ENCODE measurements at regions not wholly inside any gene's neighbourhood (a gene's known extent, or its start where the extent isn't known, plus 50 kb on each side); places are given as distances from the start of the nearest gene placed in this dataset.

DNA sequence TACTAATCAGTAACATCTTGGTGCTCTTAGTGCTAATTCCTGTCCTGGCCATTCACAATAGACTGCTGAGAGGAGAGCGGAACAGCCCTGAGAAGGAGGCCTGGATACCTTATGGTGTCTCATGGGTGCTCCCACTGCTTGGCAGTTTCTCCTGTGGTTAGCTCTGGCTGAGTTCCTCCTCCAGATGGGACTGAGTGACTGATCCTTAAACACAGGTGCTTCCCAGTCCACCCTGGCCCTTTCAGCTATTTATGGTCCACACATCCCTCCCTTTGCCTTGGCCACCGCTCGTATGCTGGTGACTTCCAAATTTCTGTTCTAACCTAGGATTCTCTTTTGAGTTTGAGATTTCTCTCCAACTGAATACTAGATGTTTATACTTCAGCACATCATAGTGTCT is 157.0 kb upstream of the CACNA1E start:
- TF ChIP-seq, protein P1, sequence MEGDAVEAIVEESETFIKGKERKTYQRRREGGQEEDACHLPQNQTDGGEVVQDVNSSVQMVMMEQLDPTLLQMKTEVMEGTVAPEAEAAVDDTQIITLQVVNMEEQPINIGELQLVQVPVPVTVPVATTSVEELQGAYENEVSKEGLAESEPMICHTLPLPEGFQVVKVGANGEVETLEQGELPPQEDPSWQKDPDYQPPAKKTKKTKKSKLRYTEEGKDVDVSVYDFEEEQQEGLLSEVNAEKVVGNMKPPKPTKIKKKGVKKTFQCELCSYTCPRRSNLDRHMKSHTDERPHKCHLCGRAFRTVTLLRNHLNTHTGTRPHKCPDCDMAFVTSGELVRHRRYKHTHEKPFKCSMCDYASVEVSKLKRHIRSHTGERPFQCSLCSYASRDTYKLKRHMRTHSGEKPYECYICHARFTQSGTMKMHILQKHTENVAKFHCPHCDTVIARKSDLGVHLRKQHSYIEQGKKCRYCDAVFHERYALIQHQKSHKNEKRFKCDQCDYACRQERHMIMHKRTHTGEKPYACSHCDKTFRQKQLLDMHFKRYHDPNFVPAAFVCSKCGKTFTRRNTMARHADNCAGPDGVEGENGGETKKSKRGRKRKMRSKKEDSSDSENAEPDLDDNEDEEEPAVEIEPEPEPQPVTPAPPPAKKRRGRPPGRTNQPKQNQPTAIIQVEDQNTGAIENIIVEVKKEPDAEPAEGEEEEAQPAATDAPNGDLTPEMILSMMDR (IDR thresholded peaks at IDR 0.05), result no peak
- no peaks in the 10 kb centered on the region for H3K9me3 ChIP-seq
- ATAC-seq (no peak), DNase-seq (no peak)
- H3K4me1 ChIP-seq, result no peaks in the 10 kb centered on the region
- H3K4me3 ChIP-seq, result no peak overlapping the region
- H3K27ac ChIP-seq, result no peak overlapping the region
- no peaks in the 10 kb centered on the region for H3K27me3 ChIP-seq (ENCODE audit: low read depth)
- intact Hi-C loops (cut with DNase I), result no loop called here
- no peaks in the 10 kb centered on the region for H3K36me3 ChIP-seq

DNA sequence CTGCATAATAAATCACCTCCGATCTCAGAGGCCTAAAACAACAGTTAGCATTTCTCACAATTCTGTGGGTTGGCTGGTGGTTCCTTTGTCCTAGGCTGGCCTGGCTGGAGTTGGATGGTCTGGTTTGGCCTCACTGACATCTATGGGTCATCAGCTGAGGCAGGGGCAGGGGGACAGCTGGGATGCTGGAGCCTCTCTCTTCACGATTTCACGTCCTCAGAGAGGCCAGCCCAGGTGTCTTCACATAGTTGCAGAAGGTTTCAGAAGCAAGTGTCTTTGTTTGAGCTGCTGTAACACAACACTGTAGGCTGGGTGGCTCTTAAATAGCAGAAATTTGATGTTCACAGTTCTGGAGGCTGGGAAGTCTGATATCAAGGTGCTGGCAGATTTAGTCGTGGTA is 155.5 kb upstream of the CACNA1E start:
- intact Hi-C loops (cut with DNase I), result no loop called here
- Histone ChIP-seq H3K27me3 (ENCODE audit: low read depth) (no peaks in the 10 kb centered on the region), H3K36me3 (no peaks in the 10 kb centered on the region), H3K4me1 (no peaks in the 10 kb centered on the region), H3K4me3 (no peak overlapping the region), H3K27ac (no peak overlapping the region), H3K9me3 (no peaks in the 10 kb centered on the region)
- TF ChIP-seq, protein P1 (IDR thresholded peaks at IDR 0.05), result no peak
- no peak for ATAC-seq
- DNase-seq, result no peak

DNA sequence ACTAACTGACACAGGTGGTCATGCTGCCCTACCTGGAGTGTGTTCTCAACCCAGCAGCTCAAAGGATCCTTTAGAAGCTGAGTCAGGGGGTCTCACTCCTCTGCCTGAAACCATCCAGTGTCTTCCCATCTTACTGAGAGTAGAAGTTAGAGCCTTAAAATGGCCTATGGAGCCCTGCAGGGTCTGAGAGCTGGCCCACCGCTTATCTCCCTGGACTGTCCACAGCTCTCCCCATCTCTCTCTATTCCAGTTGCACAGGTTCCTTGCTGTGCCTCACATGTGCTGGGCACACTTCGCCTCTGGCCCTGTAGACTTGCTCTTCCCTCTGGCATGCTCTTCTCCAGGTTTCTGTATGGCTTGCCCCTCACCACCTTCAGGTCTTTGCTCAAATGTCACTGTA is 148.6 kb upstream of the CACNA1E start:
- ATAC-seq (no peak), DNase-seq (no peak)
- TF ChIP-seq, protein P1 (IDR thresholded peaks at IDR 0.05), result no peak
- Histone ChIP-seq H3K36me3 (no peaks in the 10 kb centered on the region), H3K9me3 (no peaks in the 10 kb centered on the region), H3K27ac (no peak overlapping the region), H3K4me1 (no peaks in the 10 kb centered on the region), H3K27me3 (ENCODE audit: low read depth) (no peaks in the 10 kb centered on the region), H3K4me3 (no peak overlapping the region)
- intact Hi-C loops (cut with DNase I), result no loop called here

DNA sequence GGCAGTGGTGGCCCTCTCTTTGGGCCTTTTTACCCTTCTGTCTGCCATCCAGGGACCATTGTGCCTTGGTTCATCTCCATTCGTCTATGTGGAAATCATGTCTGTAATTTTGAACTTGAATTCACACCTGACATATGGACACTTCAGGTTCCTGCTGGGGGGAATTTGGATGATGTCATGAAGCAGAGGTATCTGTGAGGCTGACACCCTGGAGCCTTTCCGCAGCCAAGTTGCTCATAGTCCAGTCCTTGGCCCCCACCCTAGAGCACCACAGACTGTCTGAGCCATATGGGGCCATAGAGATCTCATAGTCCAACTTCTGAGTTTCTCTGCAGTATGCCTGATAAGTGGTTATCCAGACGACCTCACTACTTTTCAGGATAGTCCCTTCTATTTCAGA is 147.7 kb upstream of the CACNA1E start:
- intact Hi-C loops (cut with DNase I), result no loop called here
- no peaks in the 10 kb centered on the region for H3K4me1 ChIP-seq
- H3K36me3 ChIP-seq, result no peaks in the 10 kb centered on the region
- TF ChIP-seq, protein P1 (IDR thresholded peaks at IDR 0.05), result no peak
- DNase-seq (no peak), ATAC-seq (no peak)
- H3K9me3 ChIP-seq, result no peaks in the 10 kb centered on the region
- H3K27ac ChIP-seq, result no peak overlapping the region
- no peak overlapping the region for H3K4me3 ChIP-seq
- no peaks in the 10 kb centered on the region for H3K27me3 ChIP-seq (ENCODE audit: low read depth)

DNA sequence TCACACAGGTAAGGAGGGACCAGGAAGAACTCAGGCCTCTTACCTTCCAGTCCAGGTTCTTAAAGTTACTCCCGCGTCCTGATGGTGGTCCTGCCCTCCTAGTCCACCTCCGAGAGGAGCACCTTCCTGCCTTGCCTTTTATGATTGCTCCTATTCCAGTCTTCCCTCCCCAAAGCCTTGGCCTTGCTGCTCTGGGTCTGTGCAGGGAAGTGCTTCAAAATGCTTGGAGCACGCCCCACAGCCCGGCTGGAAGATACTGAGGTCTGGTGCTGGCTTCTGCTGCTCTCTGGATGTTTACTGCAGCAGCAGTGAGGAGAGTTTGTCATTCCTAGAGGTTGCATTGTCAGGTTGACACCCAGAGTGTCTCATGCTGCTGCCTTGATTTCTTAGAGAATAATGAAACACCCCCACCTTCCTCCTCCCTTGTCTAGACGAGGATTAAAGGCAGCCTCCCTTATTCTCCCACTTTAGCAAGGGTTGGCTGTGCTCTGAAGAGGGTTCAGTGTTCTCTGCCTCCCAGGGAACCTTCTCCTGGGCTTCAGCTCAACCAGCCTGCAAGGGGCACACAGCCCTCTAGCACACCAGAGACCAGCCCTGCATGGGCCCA is 142.2 kb upstream of the CACNA1E start:
- intact Hi-C loops (cut with DNase I), result no loop called here
- no peak overlapping the region for H3K27ac ChIP-seq
- ATAC-seq, result no peak

More for the DNA sequence above, 142.2 kb upstream of the CACNA1E start:
- H3K27me3 ChIP-seq (ENCODE audit: low read depth), result no peaks in the 10 kb centered on the region
- H3K4me3 ChIP-seq, result no peak overlapping the region
- H3K9me3 ChIP-seq, result no peaks in the 10 kb centered on the region
- DNase-seq, result no peak
- no peaks in the 10 kb centered on the region for H3K4me1 ChIP-seq
- TF ChIP-seq, protein P1 (IDR thresholded peaks at IDR 0.05), result no peak
- H3K36me3 ChIP-seq, result no peaks in the 10 kb centered on the region
